SU-DHL-6 (cell line): ENCODE measurements at regions not wholly inside any gene's neighbourhood (a gene's known extent, or its start where the extent isn't known, plus 50 kb on each side); places are given as distances from the start of the nearest gene placed in this dataset.

Experiments used
- CTCF ChIP-seq: fragments of 200-600 bp; sonication (generic); IDR thresholded peaks from one replicate; pipeline ENCODE4 v1.5.1; 2017; ENCODE audit warnings: antibody characterized with exemption, mild to moderate bottlenecking, low read length, moderate library complexity; ENCODE audit not compliant: insufficient read depth, poor library complexity, severe bottlenecking
- EZH2phosphoT487 ChIP-seq: fragments of 200-600 bp; sonication (generic), shearing (Covaris generic); conservative IDR thresholded peaks from 2 replicates; pipeline ENCODE4 v1.6.1; 2018; ENCODE audit warnings: mild to moderate bottlenecking, antibody characterized with exemption, low read length, moderate library complexity, mixed read lengths

GRCh38 chr3:110504401-110504800 is 567.2 kb upstream of the NECTIN3 start:
- TF ChIP-seq CTCF: no peak
- no peak for TF ChIP-seq EZH2phosphoT487
